Femur (tissue), 1 donor: ENCODE measurements at regions not wholly inside any gene's neighbourhood (a gene's known extent, or its start where the extent isn't known, plus 50 kb on each side); places are given as distances from the start of the nearest gene placed in this dataset.
"Not testable (repeated sequence)": the region's sequence is repeated elsewhere in the genome, so short reads cannot be mapped to it uniquely, and the experiment has no call there.

Source experiments
- DNase-seq: peaks from one replicate; pipeline ENCODE4 v3.0.0-alpha.2; 2017

DNA sequence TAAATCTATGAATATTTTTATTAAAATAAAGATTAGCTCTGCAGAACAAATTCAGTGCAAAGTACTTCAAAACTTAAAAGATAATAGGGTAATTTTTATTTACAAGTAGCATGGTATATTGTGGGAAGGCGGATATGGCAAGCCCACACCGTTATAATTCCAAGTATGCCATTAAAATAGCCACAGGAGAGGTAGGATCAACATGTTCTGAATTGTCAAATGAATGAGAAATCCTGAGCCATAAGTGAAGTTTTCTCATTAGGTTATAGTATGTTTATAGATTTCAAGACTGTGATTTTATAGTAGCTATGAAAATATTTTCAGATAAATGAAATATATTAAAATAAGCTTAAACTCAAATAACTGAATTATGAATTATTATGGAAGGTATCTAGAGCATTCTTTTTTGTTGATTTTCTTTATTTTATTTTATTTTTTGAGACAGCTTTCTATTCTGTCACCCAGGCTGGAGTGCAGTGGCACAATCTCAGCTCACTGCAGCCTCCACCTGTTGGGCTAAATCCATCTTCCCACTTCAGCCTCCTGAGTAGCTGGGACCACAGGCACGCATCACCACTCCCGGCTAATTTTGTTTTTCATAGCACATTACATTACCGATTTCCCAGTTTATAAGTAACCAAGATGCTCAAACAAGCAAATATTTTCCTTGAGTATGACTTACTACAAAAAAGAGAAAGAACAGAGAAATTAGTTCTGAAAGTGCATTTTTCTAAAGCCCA, 956.6 kb downstream of the GATA3 start:
- no peak for DNase-seq

DNA sequence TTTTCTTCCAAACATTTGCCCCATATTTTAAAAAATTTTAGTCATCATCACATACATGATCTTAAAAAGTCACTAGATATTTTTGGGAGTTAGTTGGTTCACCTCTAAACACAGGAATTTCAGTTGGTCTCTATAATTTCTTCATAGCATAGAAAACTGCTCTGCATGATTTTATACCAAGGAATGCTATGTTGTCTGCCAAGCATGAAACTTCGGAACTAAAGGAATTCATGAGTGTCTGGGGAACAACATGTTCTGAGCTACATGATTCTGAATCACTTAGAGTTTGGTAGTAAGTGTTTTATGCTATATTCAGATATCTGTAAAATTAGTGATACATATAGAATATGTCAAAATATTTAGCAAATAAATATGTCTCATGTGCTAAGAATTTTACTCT, 957.8 kb downstream of the GATA3 start:
- DNase-seq: no peak

- no peak for DNase-seq
Observed at GRCh38 chr10:9015005-9015404, 960.5 kb downstream of the GATA3 start.

DNA sequence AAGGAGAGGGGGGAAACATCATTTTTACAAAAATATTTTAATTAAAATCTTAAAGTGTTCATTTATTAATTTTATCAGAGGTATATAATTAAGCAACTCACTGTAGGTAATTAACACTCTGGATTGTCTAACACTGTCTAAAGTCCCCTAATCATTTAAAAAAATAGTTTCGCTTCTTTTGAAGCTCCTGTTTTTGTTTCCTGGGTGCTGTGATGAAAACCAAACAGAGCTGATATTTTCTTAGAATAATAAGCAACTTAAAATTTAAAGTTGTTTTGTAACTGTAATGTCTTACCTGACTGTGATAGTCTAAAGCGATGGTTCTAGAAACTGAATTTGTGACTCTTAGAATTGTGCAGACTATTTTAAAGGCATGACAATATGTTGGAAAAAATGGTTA, 961.0 kb downstream of the GATA3 start:
- DNase-seq: no peak

DNA sequence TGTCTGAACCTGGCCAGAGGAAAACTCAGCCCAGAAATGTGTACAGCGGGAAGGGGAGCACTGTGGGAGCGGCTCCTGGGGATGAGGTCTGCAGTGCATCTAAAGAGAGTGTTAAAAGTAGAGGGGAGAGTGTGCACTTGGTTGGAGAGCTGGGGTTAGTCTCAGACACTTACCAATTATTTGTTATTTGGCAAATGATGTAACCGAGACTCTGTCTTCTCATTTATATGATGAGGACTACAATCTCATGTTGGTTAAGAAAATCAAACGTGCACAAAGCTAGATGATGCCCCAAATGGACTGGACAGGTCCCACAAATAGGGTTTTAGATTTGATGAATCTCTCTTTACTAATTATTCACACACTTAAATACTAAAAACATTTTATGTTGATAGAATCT, 962.4 kb downstream of the GATA3 start:
- no peak for DNase-seq

- no peak for DNase-seq
Observed at GRCh38 chr10:9018195-9019173, 964.0 kb downstream of the GATA3 start.

GRCh38 chr10:9023206-9023605, 968.7 kb downstream of the GATA3 start:
- DNase-seq: no peak

- no peak for DNase-seq
Observed at GRCh38 chr10:9024210-9024609, 969.7 kb downstream of the GATA3 start.

GRCh38 chr10:9028231-9028630, 973.7 kb downstream of the GATA3 start:
- DNase-seq: no peak

DNA sequence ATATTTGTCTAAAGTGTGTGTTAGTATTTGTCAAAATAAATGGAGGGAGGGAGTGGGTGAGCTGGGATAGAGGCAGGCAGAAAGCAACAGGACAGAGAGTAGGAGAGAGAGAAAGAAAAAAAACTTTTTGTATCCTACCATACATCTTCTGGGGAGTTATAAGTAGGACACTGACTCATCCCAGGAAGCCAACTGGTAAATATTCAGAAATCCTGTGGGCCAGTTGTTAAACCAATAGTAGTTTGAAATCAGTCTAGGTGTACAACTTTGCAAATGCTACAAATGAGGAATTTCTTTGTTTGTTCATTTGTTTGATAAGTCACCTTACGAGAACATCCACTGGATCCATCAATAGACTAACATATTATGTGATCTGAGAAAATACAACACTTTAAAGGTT, 980.9 kb downstream of the GATA3 start:
- DNase-seq: no peak

DNA sequence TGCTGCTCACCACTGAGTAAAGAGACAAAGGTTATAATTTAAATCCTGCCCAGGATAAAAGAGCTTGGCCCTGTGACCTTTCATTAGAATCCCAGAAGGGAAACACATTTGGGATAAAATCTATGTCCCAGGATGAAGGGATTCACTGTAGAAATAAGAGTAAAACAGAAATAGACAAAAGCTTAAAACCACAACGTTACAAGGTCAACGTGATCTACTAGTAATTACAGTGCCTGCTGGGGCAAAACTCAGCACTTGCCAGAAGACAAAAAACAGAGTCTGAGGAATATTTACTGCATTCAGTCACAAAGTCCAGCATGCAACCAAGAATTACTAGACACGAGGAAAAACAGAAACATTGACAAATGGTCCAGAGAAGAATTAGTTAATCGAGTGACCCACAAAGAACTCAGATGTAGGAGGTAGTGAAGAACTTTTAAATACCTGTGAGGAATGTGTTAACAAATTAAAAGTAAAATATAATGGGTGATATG, 982.3 kb downstream of the GATA3 start:
- no peak for DNase-seq

DNA sequence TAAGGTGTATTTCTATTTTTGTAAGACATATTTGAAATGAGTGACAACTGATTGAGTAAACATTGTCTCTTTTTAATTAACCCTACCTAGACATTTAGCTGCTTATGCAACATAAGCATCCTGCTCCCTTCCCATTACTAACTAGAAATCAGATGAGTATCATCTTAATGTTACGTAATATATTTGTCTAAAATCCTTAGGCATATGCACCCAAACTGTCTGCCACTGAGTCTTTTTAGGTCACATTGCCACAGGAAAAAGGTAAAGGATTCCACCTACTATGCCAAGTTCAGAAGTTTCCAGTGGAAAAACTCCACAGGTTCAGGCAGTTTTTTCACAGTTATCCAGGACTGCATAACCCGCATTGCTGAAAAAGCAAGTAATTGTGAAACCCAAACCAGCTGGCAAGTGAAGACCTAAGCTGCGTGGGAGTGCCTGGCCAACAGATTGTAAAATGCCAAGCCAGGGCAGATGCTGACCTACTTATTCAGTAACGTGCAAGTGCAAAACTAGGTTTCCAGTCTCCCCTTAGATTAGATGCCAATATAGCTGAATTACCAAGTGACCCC, 983.7 kb downstream of the GATA3 start:
- DNase-seq: no peak

GRCh38 chr10:9043466-9043865, 989.0 kb downstream of the GATA3 start:
- DNase-seq: no peak

DNA sequence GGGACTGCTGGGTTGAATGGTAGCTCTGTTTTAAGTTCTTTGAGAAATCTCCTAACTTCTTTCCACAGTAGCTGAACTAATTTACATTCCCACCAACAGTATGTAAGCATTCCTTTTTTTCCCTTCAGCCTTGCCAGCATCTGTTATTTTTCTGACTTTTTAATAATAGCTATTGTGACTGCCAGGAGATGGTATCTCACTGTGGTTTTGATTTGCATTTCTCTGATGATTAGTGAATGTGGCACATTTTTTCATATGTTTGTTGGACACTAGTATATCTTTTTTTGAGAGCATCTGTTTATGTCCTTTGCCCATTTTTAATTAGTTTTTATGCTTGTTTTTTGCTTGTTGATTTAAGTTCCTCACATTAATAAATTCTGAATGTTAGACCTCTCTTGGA, 990.8 kb downstream of the GATA3 start:
- DNase-seq: no peak

DNA sequence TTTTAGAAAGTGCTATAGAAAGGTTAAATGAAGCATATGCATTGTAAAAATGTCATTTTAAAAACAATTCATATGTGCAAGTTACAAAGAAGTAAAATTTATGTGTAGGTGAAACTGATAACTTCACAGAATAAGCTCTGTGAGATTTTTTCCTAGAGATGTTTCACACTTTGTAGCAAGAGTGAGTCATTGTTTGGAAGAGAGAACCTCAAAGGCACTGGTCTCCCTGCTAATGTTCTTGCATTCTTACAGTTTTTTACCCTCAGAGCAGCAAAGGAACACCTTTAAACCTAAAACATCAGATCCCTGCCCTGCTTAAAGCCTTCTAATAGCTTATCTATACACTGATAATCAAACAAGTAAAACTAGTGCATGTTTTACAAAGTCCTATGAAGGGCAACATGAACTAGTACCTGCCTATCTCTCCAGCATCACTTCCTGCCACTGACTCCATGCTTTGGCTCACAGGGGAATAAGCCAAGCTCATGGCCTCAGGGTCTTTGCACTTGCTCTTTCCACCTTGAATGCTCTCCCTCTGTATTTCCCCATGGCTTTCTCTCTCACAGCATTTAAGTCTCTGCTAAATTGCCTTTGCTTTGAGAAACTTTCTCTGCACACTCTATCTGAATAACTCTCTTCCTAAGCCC, 997.0 kb downstream of the GATA3 start:
- DNase-seq: no peak

DNA sequence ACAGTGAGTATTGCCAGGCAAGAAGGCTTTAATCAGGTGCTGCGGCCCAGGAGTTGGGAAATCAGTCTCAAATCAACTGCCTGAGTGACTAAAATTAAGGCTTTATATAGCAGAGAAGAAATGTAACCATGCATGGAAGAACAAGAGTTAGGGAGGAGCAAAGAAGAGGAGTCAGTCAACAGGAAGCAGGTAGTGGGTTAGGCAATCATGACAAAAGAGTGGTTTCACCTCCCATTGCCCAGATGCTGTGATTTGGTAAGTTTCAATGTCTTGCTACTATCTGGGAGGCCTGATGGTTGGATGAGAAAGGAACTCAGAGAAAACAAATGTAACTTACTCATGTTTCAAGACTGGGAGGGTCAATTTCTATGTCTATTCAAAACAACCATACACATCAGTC, 998.3 kb downstream of the GATA3 start:
- no peak for DNase-seq

DNA sequence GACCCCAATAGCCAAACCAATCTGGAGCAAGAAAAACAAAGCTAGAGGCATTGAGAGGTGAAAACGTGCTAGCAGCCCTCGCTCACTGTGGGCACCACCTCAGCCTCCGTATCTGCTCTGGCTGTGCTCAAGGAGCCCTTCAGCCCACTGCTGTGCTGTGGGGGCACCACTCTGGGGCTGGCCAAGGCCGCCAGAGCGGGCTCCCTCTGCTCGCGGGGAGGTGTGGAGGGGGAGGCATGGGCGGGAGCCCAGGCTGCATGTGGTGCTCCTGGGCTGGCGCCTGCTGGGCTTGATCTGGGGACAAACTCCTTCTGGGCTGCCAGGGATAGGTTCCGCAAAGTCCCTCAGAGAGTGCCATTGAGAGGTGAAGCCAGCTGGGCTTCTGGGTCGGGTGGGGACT, 1002.0 kb downstream of the GATA3 start:
- no peak for DNase-seq

- not testable (repeated sequence) for DNase-seq
Observed at GRCh38 chr10:9057293-9057692, 1002.8 kb downstream of the GATA3 start.

DNA sequence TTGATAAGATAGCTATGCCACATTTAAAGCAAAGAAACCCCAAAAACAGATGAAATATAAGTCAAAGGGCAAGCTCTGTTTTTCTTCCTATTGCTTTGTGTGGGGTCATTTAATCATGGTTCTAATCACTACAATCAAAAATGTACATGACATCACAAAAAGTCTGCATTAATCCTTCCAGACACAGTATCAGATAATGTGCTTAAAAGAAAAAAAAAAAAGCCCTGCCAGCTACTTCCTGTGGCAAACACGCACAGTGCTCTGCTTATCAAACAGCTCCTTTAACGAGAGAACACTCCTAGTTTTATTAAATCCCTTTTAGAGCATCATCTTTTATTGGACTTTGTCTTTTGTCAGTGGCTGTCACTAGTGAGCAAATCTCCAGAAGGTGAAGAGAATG, 1005.8 kb downstream of the GATA3 start:
- no peak for DNase-seq

- DNase-seq: no peak
Observed at GRCh38 chr10:9061871-9062270, 1007.4 kb downstream of the GATA3 start.

- no peak for DNase-seq
Observed at GRCh38 chr10:9066152-9066551, 1011.7 kb downstream of the GATA3 start.

- no peak for DNase-seq
Observed at GRCh38 chr10:9068003-9068402, 1013.5 kb downstream of the GATA3 start.

GRCh38 chr10:9069136-9069535, 1014.6 kb downstream of the GATA3 start:
- DNase-seq: no peak
